ENCODE measurements at regions not wholly inside any gene's neighbourhood (a gene's known extent, or its start where the extent isn't known, plus 50 kb on each side); places are given as distances from the start of the nearest gene placed in this dataset.

GRCh38 chr5:143464723-143465490 lies 61.4 kb upstream of the NR3C1 start:
- no peak for TF ChIP-seq JUND (IDR thresholded peaks at IDR 0.05; ENCODE audit: low read depth)
- no peak for DNase-seq (ENCODE audit: low read depth in 1 of 2, low spot score in 1 of 2)
- in situ Hi-C loops (cut with HindIII; ENCODE audit: low pct_unique_long_range_greater_than_20kb, low sequenced_read_pairs) = no loop called here

- in situ Hi-C loops (cut with HindIII; ENCODE audit: low pct_unique_long_range_greater_than_20kb, low sequenced_read_pairs) = no loop called here
Observed at GRCh38 chr5:143462431-143462830, 58.9 kb upstream of the NR3C1 start.

GRCh38 chr5:143459433-143459832 lies 55.9 kb upstream of the NR3C1 start:
- no peak for TF ChIP-seq JUND (IDR thresholded peaks at IDR 0.05; ENCODE audit: low read depth)
- DNase-seq (ENCODE audit: low read depth in 1 of 2, low spot score in 1 of 2) = no peak
- in situ Hi-C loops (cut with HindIII; ENCODE audit: low pct_unique_long_range_greater_than_20kb, low sequenced_read_pairs) = no loop called here

More at GRCh38 chr5:143462431-143462830, 58.9 kb upstream of the NR3C1 start:
- no peak for TF ChIP-seq JUND (IDR thresholded peaks at IDR 0.05; ENCODE audit: low read depth)
- DNase-seq (ENCODE audit: low read depth in 1 of 2, low spot score in 1 of 2) = no peak

- TF ChIP-seq JUND (IDR thresholded peaks at IDR 0.05; ENCODE audit: low read depth) = no peak
- DNase-seq (ENCODE audit: low read depth in 1 of 2, low spot score in 1 of 2) = no peak
- in situ Hi-C loops (cut with HindIII; ENCODE audit: low pct_unique_long_range_greater_than_20kb, low sequenced_read_pairs) = no loop called here
Observed at GRCh38 chr5:143456952-143457547, 53.6 kb upstream of the NR3C1 start.

- in situ Hi-C loops (cut with HindIII; ENCODE audit: low pct_unique_long_range_greater_than_20kb, low sequenced_read_pairs) = no loop called here
- TF ChIP-seq JUND (IDR thresholded peaks at IDR 0.05; ENCODE audit: low read depth) = no peak
- DNase-seq (ENCODE audit: low read depth in 1 of 2, low spot score in 1 of 2) = no peak
Observed at GRCh38 chr5:143454936-143455516, 51.5 kb upstream of the NR3C1 start.

- in situ Hi-C loops (cut with HindIII; ENCODE audit: low pct_unique_long_range_greater_than_20kb, low sequenced_read_pairs) = no loop called here
- no peak for DNase-seq (ENCODE audit: low read depth in 1 of 2, low spot score in 1 of 2)
- no peak for TF ChIP-seq JUND (IDR thresholded peaks at IDR 0.05; ENCODE audit: low read depth)
Observed at GRCh38 chr5:143453720-143454119, 50.2 kb upstream of the NR3C1 start.
